Ovary (tissue), 7 donors: ENCODE measurements at regions not wholly inside any gene's neighbourhood (a gene's known extent, or its start where the extent isn't known, plus 50 kb on each side); places are given as distances from the start of the nearest gene placed in this dataset.
"Not testable (repeated sequence)": the region's sequence is repeated elsewhere in the genome, so short reads cannot be mapped to it uniquely, and the experiment has no call there.

ENCODE experiments used
- DNase-seq, 5 donors: peaks; one replicate each; pipeline ENCODE4 v3.0.0-alpha.2; 2019 to 2020
- H3K27ac ChIP-seq, 2 donors: fragments of 200-600 bp; one replicate each; pipeline versions ENCODE4 v1.5.1 to v1.8.0; 2019 to 2022
- H3K27me3 ChIP-seq: fragments of 200-600 bp; one replicate; pipeline ENCODE4 v1.8.0; 2022
- H3K36me3 ChIP-seq: fragments of 200-600 bp; sonication (generic); one replicate; pipeline ENCODE4 v1.5.1; 2019
- H3K4me1 ChIP-seq: one replicate; pipeline ENCODE4 v1.8.1; 2013; ENCODE audit warnings: mild to moderate bottlenecking, moderate library complexity; ENCODE audit not compliant: insufficient read depth
- H3K4me3 ChIP-seq: fragments of 200-600 bp; sonication (generic); one replicate; pipeline ENCODE4 v1.5.1; 2017
- H3K9me3 ChIP-seq, 2 donors: fragments of 200-600 bp in 1 of 2; sonication (generic) in 1 of 2; one replicate each; pipeline versions ENCODE4 v1.5.1 to v1.8.1; 2013 to 2019; ENCODE audit warnings: mild to moderate bottlenecking in 1 of 2, moderate library complexity in 1 of 2
- EP300 ChIP-seq: sonication (generic); formaldehyde crosslinking; IDR thresholded peaks from one replicate; pipeline ENCODE4 v1.6.1; 2017; ENCODE audit warnings: antibody characterized with exemption
- POLR2A ChIP-seq: fragments of 450-650 bp; IDR thresholded peaks from one replicate; pipeline ENCODE4 v1.6.1; 2017; ENCODE audit warnings: antibody characterized with exemption, mild to moderate bottlenecking, moderate library complexity
- WGBS, 3 donors: extraction: QIAGEN DNeasy Blood & Tissue Kit in 1 of 3; methylation state at CpG; one replicate each; pipeline versions ENCODE4 v1.1.5 to v1.1.7; 2013 to 2017; 5-methylcytosine and 5-hydroxymethylcytosine counted together
- intact Hi-C, 4 donors: fragments of 100-400 bp; cut with DNase I; formaldehyde crosslinking; loops; one replicate each; pipeline versions ENCODE4 v1.11.0 to v1.15.1; 2022 to 2023
- TF ChIP-seq, protein P1 (sequence below), 3 donors: fragments of 450-650 bp in 2 of 3; fragments of 200-600 bp in 1 of 3; IDR thresholded peaks; one replicate each; pipeline versions ENCODE4 v1.5.1 to v1.8.0; 2016 to 2022; ENCODE audit warnings: antibody characterized with exemption in 3 of 3, mild to moderate bottlenecking in 1 of 3
- donor health status: DM: no; HTN: no; CAD: no; lungs with moderate emphysema.
- donor health status: DM: no; HTN: no; CAD: no.
- donor health status: Bipolar disorder and iron deficiency.
- donor health status: DM: no; HTN: no; CAD: no.
- donor health status: DM: yes; HTN: yes; CAD: no.

DNA sequence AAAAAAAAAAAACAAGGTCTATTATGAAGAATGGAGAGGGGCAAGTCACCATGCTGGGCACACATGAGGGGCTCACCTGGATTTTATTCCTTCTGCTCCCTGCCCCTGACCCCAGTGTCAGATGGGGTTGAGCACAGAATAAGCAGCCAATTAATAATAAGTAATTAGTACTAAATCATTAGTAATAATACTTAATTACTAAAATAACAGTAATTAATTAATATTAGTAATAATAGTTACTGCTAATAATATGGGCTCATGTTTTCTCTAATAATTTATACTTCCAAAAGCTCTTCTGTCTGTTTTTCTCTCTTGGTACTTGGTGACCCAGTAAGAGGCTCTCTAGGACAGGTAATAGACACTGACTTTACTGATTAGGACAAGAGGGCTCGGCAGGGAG is 360.9 kb downstream of the VRK1 start:
- no peaks in the 10 kb centered on the region for H3K4me1 ChIP-seq
- no peak for DNase-seq
- TF ChIP-seq EP300 (no peak), POLR2A (no peak)
- TF ChIP-seq, protein P1, sequence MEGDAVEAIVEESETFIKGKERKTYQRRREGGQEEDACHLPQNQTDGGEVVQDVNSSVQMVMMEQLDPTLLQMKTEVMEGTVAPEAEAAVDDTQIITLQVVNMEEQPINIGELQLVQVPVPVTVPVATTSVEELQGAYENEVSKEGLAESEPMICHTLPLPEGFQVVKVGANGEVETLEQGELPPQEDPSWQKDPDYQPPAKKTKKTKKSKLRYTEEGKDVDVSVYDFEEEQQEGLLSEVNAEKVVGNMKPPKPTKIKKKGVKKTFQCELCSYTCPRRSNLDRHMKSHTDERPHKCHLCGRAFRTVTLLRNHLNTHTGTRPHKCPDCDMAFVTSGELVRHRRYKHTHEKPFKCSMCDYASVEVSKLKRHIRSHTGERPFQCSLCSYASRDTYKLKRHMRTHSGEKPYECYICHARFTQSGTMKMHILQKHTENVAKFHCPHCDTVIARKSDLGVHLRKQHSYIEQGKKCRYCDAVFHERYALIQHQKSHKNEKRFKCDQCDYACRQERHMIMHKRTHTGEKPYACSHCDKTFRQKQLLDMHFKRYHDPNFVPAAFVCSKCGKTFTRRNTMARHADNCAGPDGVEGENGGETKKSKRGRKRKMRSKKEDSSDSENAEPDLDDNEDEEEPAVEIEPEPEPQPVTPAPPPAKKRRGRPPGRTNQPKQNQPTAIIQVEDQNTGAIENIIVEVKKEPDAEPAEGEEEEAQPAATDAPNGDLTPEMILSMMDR (IDR thresholded peaks at IDR 0.05): no peak
- H3K4me3 ChIP-seq: no peak overlapping the region
- H3K36me3 ChIP-seq: no peaks in the 10 kb centered on the region
- H3K9me3 ChIP-seq: no peaks in the 10 kb centered on the region
- WGBS, 3 donors: 50 to 60% (median 56%) methylated on average over 1 of the region's 1 CpG
- intact Hi-C loops: no loop called here
- no peak overlapping the region for H3K27ac ChIP-seq
- no peaks in the 10 kb centered on the region for H3K27me3 ChIP-seq

DNA sequence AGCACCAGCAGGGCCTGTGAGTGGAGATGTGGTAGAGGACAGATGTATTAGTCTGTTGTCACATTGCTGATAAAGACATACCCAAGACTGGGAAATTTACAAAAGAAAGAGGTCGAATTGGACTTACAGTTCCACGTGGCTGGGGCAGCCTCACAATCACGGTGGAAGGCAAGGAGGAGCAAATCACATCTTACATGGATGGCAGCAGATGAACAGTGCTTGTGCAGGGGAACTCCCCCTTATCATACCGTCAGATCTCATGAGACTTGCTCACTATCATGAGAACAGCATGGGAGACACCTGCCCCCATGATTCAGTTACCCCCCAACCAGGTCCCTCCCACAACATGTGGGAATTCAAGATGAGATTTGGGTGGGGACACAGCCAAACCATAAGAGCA is 361.9 kb downstream of the VRK1 start:
- TF ChIP-seq POLR2A (no peak), EP300 (no peak)
- Histone ChIP-seq H3K27ac (no peak overlapping the region), H3K27me3 (no peaks in the 10 kb centered on the region), H3K9me3 (no peaks in the 10 kb centered on the region), H3K4me1 (no peaks in the 10 kb centered on the region), H3K36me3 (no peaks in the 10 kb centered on the region), H3K4me3 (no peak overlapping the region)
- 75 to 82% (median 81%) methylated on average over 4 of the region's 4 CpGs for WGBS, 3 donors
- intact Hi-C loops: no loop called here
- DNase-seq: no peak

DNA sequence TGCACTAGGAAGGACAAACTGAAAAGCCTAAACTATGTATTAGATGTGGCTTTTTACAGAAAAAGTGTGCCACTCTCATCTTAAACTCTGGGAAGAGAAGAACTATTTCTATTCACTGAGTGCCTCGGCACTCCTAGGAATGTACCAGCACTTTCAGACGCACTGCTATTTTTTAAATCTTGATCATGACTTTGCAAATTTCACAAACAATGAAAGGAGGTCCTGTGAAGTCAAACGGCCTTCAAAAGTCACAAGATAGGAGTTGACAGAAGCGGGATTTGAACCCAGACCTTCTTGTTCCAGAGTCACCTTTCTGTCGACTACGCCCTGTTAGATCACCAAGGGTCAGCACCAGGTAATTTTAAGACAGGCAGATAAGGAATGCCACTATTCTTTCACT is 365.4 kb downstream of the VRK1 start:
- no peak for TF ChIP-seq POLR2A
- no peak for TF ChIP-seq EP300
- TF ChIP-seq, protein P1 (IDR thresholded peaks at IDR 0.05): no peak
- WGBS, 3 donors: 69 to 81% (median 74%) methylated on average over 6 of the region's 6 CpGs
- no peak overlapping the region for H3K27ac ChIP-seq
- H3K9me3 ChIP-seq: no peaks in the 10 kb centered on the region
- no peak for DNase-seq
- no peaks in the 10 kb centered on the region for H3K4me1 ChIP-seq
- intact Hi-C loops: no loop called here
- no peaks in the 10 kb centered on the region for H3K27me3 ChIP-seq
- no peak overlapping the region for H3K4me3 ChIP-seq
- H3K36me3 ChIP-seq: no peaks in the 10 kb centered on the region

DNA sequence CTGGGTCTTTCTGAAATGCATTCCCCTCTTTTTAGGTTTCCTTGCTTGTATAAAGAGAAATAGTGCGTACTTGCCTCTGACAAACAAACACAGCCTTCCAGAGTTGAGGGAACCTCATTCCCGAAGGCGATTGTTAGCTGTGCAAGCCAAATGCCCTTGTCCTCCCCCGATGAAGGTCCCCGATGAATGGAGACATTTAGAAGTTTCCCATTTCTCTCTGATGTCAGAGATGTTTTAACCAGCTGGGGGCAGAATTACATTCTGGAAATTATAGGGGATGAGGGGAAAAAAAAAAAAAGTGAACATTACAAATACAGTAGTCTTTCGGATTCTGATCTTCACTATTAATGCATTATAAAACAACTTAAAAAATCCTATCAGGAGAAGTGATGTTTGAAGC is 366.8 kb downstream of the VRK1 start:
- no peak for DNase-seq
- 10 to 17% (median 13%) methylated on average over 6 of the region's 6 CpGs for WGBS, 3 donors
- intact Hi-C loops: no loop called here
- no peaks in the 10 kb centered on the region for H3K4me1 ChIP-seq
- no peak overlapping the region for H3K4me3 ChIP-seq
- no peaks in the 10 kb centered on the region for H3K9me3 ChIP-seq
- no peak for TF ChIP-seq POLR2A
- TF ChIP-seq EP300: no peak
- TF ChIP-seq, protein P1 (IDR thresholded peaks at IDR 0.05): no peak
- H3K27ac ChIP-seq: no peak overlapping the region
- no peaks in the 10 kb centered on the region for H3K27me3 ChIP-seq
- no peaks in the 10 kb centered on the region for H3K36me3 ChIP-seq

DNA sequence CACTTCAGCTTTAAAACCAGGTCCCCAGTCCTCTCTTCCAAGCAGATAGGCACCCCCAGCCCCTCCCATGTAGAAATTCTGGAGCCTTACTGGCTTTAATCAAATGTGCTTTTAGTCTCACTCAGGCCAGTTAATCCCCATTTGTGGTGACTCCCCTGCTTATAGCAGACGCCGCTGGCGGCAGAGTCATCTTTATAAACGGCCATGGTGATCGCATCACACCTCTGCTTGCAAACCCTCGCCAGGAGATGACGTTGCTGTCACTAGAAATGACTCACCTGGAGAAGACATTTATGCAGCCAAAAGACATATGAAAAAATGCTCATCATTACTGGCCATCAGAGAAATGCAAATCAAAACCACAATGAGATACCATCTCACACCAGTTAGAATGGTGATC is 369.3 kb downstream of the VRK1 start:
- Histone ChIP-seq H3K4me1 (no peaks in the 10 kb centered on the region), H3K27me3 (no peaks in the 10 kb centered on the region), H3K36me3 (no peaks in the 10 kb centered on the region), H3K27ac (no peak overlapping the region), H3K9me3 (no peaks in the 10 kb centered on the region), H3K4me3 (no peak overlapping the region)
- intact Hi-C loops: no loop called here
- TF ChIP-seq EP300 (no peak), POLR2A (no peak)
- TF ChIP-seq, protein P1 (IDR thresholded peaks at IDR 0.05): no peak
- 75 to 79% (median 76%) methylated on average over 7 of the region's 7 CpGs for WGBS, 3 donors
- no peak for DNase-seq

DNA sequence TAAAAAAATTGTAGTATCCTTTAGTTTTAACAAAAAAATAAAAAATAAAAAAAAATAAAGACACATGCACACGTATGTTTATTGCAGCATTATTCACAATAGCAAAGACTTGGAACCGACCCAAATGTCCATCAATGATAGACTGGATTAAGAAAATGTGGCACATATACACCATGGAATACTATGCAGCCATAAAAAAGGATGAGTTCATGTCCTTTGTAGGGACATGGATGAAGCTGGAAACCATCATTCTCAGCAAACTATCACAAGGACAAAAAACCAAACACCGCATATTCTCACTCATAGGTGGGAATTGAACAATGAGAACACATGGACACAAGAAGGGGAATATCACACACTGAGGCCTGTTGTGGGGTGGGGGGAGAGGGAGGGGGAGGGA is 370.4 kb downstream of the VRK1 start:
- H3K27me3 ChIP-seq, H3K4me3 ChIP-seq, intact Hi-C loops, H3K27ac ChIP-seq, H3K36me3 ChIP-seq, DNase-seq, H3K9me3 ChIP-seq, H3K4me1 ChIP-seq: not testable (repeated sequence)
- 84 to 94% (median 90%) methylated on average over 3 of the region's 3 CpGs for WGBS, 3 donors
